ENCODE measurements at regions not wholly inside any gene's neighbourhood (a gene's known extent, or its start where the extent isn't known, plus 50 kb on each side); places are given as distances from the start of the nearest gene placed in this dataset.
"Not testable (repeated sequence)": the region's sequence is repeated elsewhere in the genome, so short reads cannot be mapped to it uniquely, and the experiment has no call there.

- DNase-seq (ENCODE audit: extremely low read depth in 1 of 11, low read depth in 9 of 11, low spot score in 4 of 11) = not testable (repeated sequence)
Measured at GRCh38 chr1:238326479-238326878, 435.8 kb upstream of the ZP4 start.

- no peak for DNase-seq (ENCODE audit: extremely low read depth in 1 of 11, low read depth in 9 of 11, low spot score in 4 of 11)
Measured at GRCh38 chr1:238324211-238324864, 433.6 kb upstream of the ZP4 start.

- DNase-seq (ENCODE audit: extremely low read depth in 1 of 11, low read depth in 9 of 11, low spot score in 4 of 11) = no peak
Measured at GRCh38 chr1:238323490-238323889, 432.8 kb upstream of the ZP4 start.

- DNase-seq (ENCODE audit: extremely low read depth in 1 of 11, low read depth in 9 of 11, low spot score in 4 of 11) = no peak
Measured at GRCh38 chr1:238319957-238320356, 429.2 kb upstream of the ZP4 start.

- no peak for DNase-seq (ENCODE audit: extremely low read depth in 1 of 11, low read depth in 9 of 11, low spot score in 4 of 11)
Measured at GRCh38 chr1:238318294-238319110, 427.8 kb upstream of the ZP4 start.

- DNase-seq (ENCODE audit: extremely low read depth in 1 of 11, low read depth in 9 of 11, low spot score in 4 of 11) = no peak
Measured at GRCh38 chr1:238312969-238313368, 422.2 kb upstream of the ZP4 start.

- DNase-seq (ENCODE audit: extremely low read depth in 1 of 11, low read depth in 9 of 11, low spot score in 4 of 11) = no peak
Measured at GRCh38 chr1:238306411-238306810, 415.7 kb upstream of the ZP4 start.

- no peak for DNase-seq (ENCODE audit: extremely low read depth in 1 of 11, low read depth in 9 of 11, low spot score in 4 of 11)
Measured at GRCh38 chr1:238302646-238303045, 411.9 kb upstream of the ZP4 start.

- DNase-seq (ENCODE audit: extremely low read depth in 1 of 11, low read depth in 9 of 11, low spot score in 4 of 11) = no peak
Measured at GRCh38 chr1:238296371-238296770, 405.6 kb upstream of the ZP4 start.

GRCh38 chr1:238293075-238293474 is 402.4 kb upstream of the ZP4 start:
- DNase-seq (ENCODE audit: extremely low read depth in 1 of 11, low read depth in 9 of 11, low spot score in 4 of 11) = no peak

- DNase-seq (ENCODE audit: extremely low read depth in 1 of 11, low read depth in 9 of 11, low spot score in 4 of 11) = no peak
Measured at GRCh38 chr1:238281418-238281817, 390.7 kb upstream of the ZP4 start.

GRCh38 chr1:238279694-238280380 is 389.1 kb upstream of the ZP4 start:
- DNase-seq (ENCODE audit: extremely low read depth in 1 of 11, low read depth in 9 of 11, low spot score in 4 of 11) = no peak

GRCh38 chr1:238272145-238272544 is 381.4 kb upstream of the ZP4 start:
- no peak for DNase-seq (ENCODE audit: extremely low read depth in 1 of 11, low read depth in 9 of 11, low spot score in 4 of 11)

GRCh38 chr1:238265866-238266265 is 375.1 kb upstream of the ZP4 start:
- no peak for DNase-seq (ENCODE audit: extremely low read depth in 1 of 11, low read depth in 9 of 11, low spot score in 4 of 11)

- DNase-seq (ENCODE audit: extremely low read depth in 1 of 11, low read depth in 9 of 11, low spot score in 4 of 11) = no peak
Measured at GRCh38 chr1:238264951-238265350, 374.2 kb upstream of the ZP4 start.

- no peak for DNase-seq (ENCODE audit: extremely low read depth in 1 of 11, low read depth in 9 of 11, low spot score in 4 of 11)
Measured at GRCh38 chr1:238258510-238258909, 367.8 kb upstream of the ZP4 start.

GRCh38 chr1:238257018-238257621 is 366.4 kb upstream of the ZP4 start:
- DNase-seq (ENCODE audit: extremely low read depth in 1 of 11, low read depth in 9 of 11, low spot score in 4 of 11) = no peak

GRCh38 chr1:238254935-238255334 is 364.2 kb upstream of the ZP4 start:
- DNase-seq (ENCODE audit: extremely low read depth in 1 of 11, low read depth in 9 of 11, low spot score in 4 of 11) = no peak

GRCh38 chr1:238252033-238252802 is 361.5 kb upstream of the ZP4 start:
- DNase-seq (ENCODE audit: extremely low read depth in 1 of 11, low read depth in 9 of 11, low spot score in 4 of 11) = peak; percentile 15 to 66 (median 33)
